ENCODE measurements at regions not wholly inside any gene's neighbourhood (a gene's known extent, or its start where the extent isn't known, plus 50 kb on each side); places are given as distances from the start of the nearest gene placed in this dataset.

DNA sequence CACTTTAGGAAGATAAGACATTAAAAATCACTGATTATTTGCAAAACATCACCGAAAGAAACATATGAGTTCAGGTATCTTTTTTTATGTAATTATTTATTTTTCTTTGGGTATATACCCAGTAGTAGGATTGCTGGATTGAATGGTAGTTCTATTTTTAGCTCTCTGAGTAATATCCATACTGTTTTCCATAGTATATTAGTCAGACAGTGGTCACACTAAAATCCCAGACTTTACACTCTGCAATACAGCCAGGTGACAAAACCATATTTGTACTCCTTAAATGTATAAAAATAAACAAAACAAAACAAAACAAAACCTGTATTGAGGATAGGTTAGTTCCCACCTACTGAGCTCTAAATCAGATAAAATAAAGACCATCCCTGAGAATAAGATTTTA, 1024.3 kb upstream of the EYS start:
- TF ChIP-seq POLR2A (IDR thresholded peaks at IDR 0.05; ENCODE audit: low read length) (no peak), MAZ (IDR thresholded peaks at IDR 0.05; ENCODE audit: borderline replicate concordance, low read depth, low read length) (no peak), RAD21 (conservative IDR thresholded peaks at IDR 0.05 in 1 of 2, IDR thresholded peaks at IDR 0.05 in 1 of 2) (no peak), JUN (IDR thresholded peaks at IDR 0.05) (no peak), RCOR1 (IDR thresholded peaks at IDR 0.05; ENCODE audit: low read depth, low read length) (no peak), ZNF302 (CRISPR knock-in tag; IDR thresholded peaks at IDR 0.05) (no peak), SMC3 (IDR thresholded peaks at IDR 0.05) (no peak), FOSL2 (IDR thresholded peaks at IDR 0.05) (no peak), FOSL2 (CRISPR knock-in tag; IDR thresholded peaks at IDR 0.05) (no peak), EP300 (IDR thresholded peaks at IDR 0.05) (no peak)
- TF ChIP-seq, protein P1, sequence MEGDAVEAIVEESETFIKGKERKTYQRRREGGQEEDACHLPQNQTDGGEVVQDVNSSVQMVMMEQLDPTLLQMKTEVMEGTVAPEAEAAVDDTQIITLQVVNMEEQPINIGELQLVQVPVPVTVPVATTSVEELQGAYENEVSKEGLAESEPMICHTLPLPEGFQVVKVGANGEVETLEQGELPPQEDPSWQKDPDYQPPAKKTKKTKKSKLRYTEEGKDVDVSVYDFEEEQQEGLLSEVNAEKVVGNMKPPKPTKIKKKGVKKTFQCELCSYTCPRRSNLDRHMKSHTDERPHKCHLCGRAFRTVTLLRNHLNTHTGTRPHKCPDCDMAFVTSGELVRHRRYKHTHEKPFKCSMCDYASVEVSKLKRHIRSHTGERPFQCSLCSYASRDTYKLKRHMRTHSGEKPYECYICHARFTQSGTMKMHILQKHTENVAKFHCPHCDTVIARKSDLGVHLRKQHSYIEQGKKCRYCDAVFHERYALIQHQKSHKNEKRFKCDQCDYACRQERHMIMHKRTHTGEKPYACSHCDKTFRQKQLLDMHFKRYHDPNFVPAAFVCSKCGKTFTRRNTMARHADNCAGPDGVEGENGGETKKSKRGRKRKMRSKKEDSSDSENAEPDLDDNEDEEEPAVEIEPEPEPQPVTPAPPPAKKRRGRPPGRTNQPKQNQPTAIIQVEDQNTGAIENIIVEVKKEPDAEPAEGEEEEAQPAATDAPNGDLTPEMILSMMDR (IDR thresholded peaks at IDR 0.05), result no peak
- TF ChIP-seq, protein P2, sequence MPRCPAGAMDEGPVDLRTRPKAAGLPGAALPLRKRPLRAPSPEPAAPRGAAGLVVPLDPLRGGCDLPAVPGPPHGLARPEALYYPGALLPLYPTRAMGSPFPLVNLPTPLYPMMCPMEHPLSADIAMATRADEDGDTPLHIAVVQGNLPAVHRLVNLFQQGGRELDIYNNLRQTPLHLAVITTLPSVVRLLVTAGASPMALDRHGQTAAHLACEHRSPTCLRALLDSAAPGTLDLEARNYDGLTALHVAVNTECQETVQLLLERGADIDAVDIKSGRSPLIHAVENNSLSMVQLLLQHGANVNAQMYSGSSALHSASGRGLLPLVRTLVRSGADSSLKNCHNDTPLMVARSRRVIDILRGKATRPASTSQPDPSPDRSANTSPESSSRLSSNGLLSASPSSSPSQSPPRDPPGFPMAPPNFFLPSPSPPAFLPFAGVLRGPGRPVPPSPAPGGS (IDR thresholded peaks at IDR 0.05), result no peak
- TF ChIP-seq, protein P3, sequence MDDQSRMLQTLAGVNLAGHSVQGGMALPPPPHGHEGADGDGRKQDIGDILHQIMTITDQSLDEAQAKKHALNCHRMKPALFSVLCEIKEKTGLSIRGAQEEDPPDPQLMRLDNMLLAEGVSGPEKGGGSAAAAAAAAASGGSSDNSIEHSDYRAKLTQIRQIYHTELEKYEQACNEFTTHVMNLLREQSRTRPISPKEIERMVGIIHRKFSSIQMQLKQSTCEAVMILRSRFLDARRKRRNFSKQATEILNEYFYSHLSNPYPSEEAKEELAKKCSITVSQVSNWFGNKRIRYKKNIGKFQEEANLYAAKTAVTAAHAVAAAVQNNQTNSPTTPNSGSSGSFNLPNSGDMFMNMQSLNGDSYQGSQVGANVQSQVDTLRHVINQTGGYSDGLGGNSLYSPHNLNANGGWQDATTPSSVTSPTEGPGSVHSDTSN (IDR thresholded peaks at IDR 0.05), result no peak
- TF ChIP-seq, protein P4, sequence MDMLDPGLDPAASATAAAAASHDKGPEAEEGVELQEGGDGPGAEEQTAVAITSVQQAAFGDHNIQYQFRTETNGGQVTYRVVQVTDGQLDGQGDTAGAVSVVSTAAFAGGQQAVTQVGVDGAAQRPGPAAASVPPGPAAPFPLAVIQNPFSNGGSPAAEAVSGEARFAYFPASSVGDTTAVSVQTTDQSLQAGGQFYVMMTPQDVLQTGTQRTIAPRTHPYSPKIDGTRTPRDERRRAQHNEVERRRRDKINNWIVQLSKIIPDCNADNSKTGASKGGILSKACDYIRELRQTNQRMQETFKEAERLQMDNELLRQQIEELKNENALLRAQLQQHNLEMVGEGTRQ (IDR thresholded peaks at IDR 0.05), result no peak
- TF ChIP-seq, protein P5, sequence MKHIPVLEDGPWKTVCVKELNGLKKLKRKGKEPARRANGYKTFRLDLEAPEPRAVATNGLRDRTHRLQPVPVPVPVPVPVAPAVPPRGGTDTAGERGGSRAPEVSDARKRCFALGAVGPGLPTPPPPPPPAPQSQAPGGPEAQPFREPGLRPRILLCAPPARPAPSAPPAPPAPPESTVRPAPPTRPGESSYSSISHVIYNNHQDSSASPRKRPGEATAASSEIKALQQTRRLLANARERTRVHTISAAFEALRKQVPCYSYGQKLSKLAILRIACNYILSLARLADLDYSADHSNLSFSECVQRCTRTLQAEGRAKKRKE (CRISPR knock-in tag; IDR thresholded peaks at IDR 0.05; ENCODE audit: low read depth), result no peak

All from A549 (cell line).